HEK293 (cell line): ENCODE measurements at regions not wholly inside any gene's neighbourhood (a gene's known extent, or its start where the extent isn't known, plus 50 kb on each side); places are given as distances from the start of the nearest gene placed in this dataset.

Experiments used
- CTCF ChIA-PET: fragments of 350-600 bp; formaldehyde crosslinking; extraction: SDS; loops from one replicate; lab custom pipeline; 2021; ENCODE audit warnings: antibody characterized with exemption; lab: Yijun Ruan, JAX
- POLR2A ChIA-PET: fragments of 300-600 bp; formaldehyde crosslinking; extraction: SDS; loops from one replicate; lab custom pipeline; 2020; ENCODE audit warnings: antibody characterized with exemption, inconsistent platforms; lab: Yijun Ruan, JAX
- H3K27ac ChIP-seq: fragments of 200-500 bp; sonication (Bioruptor generic); 2 replicates; pipeline ENCODE4 v1.5.1; 2014; ENCODE audit warnings: low read depth, low read length, control low read depth, inconsistent platforms; ENCODE audit errors: extremely low read depth
- H3K36me3 ChIP-seq, 2 experiments: fragments of 200-500 bp in 1 of 2; sonication (Bioruptor generic) in 1 of 2; 1 replicate in 1 of 2; 2 replicates in 1 of 2; pipeline ENCODE4 v1.5.1; 2014 to 2017; ENCODE audit warnings: inconsistent platforms in 2 of 2, low read length in 2 of 2; ENCODE audit not compliant: control insufficient read depth in 2 of 2, insufficient read depth in 1 of 2
- H3K4me1 ChIP-seq: fragments of 200-500 bp; sonication (Bioruptor generic); 2 replicates; pipeline ENCODE4 v1.5.1; 2014; ENCODE audit warnings: mild to moderate bottlenecking, low read length, inconsistent platforms; ENCODE audit not compliant: control insufficient read depth, insufficient read depth
- H3K4me3 ChIP-seq: 2 replicates; pipeline ENCODE4 v1.5.1; 2011; ENCODE audit warnings: low read depth, mild to moderate bottlenecking, control low read depth, low read length, moderate library complexity
- H3K9me3 ChIP-seq: fragments of 200-500 bp; sonication (Bioruptor generic); 2 replicates; pipeline ENCODE4 v1.5.1; 2014; ENCODE audit warnings: low read depth, low read length, inconsistent platforms; ENCODE audit not compliant: control insufficient read depth, insufficient read depth
- GLIS1 ChIP-seq: fragments of 450-650 bp; formaldehyde crosslinking; IDR thresholded peaks from 2 replicates; pipeline ENCODE4 v1.5.1; 2016; ENCODE audit warnings: missing biosample characterization, missing genetic modification characterization
- HOXD13 ChIP-seq: sonication (generic); formaldehyde crosslinking; IDR thresholded peaks from 2 replicates; pipeline ENCODE4 v1.8.0; 2022; ENCODE audit warnings: missing genetic modification reagents, borderline replicate concordance
- SCRT2 ChIP-seq: fragments of 450-650 bp; formaldehyde crosslinking; IDR thresholded peaks from 2 replicates; pipeline ENCODE4 v1.5.1; 2016; ENCODE audit warnings: missing biosample characterization, missing genetic modification characterization
- SETDB1 ChIP-seq: IDR thresholded peaks from one replicate; pipeline ENCODE4 v1.6.1; 2017; ENCODE audit warnings: mild to moderate bottlenecking, low read length, moderate library complexity, mixed read lengths; ENCODE audit not compliant: insufficient read length
- ZFP37 ChIP-seq: fragments of 450-650 bp; formaldehyde crosslinking; IDR thresholded peaks from 2 replicates; pipeline ENCODE4 v1.5.1; 2016; ENCODE audit warnings: missing biosample characterization, missing genetic modification characterization
- ZNF138 ChIP-seq: fragments of 450-650 bp; formaldehyde crosslinking; IDR thresholded peaks from 2 replicates; pipeline ENCODE4 v1.5.1; 2016; ENCODE audit warnings: missing biosample characterization, missing genetic modification characterization, borderline replicate concordance
- ZNF157 ChIP-seq: fragments of 450-650 bp; formaldehyde crosslinking; IDR thresholded peaks from 2 replicates; pipeline ENCODE4 v1.5.1; 2016; ENCODE audit warnings: missing biosample characterization, missing genetic modification characterization
- ZNF473 ChIP-seq: fragments of 450-650 bp; formaldehyde crosslinking; IDR thresholded peaks from 2 replicates; pipeline ENCODE4 v1.5.1; 2017; ENCODE audit warnings: missing biosample characterization, missing genetic modification characterization
- ZNF610 ChIP-seq: fragments of 450-650 bp; formaldehyde crosslinking; IDR thresholded peaks from 2 replicates; pipeline ENCODE4 v1.5.1; 2016; ENCODE audit warnings: missing biosample characterization, missing genetic modification characterization, borderline replicate concordance
- ZNF626 ChIP-seq: fragments of 450-650 bp; sonication (Bioruptor Pico); formaldehyde crosslinking; IDR thresholded peaks from 2 replicates; pipeline ENCODE4 v1.5.1; 2018; ENCODE audit warnings: missing biosample characterization, missing genetic modification characterization, inconsistent platforms
- ZNF777 ChIP-seq: fragments of 450-650 bp; formaldehyde crosslinking; IDR thresholded peaks from 2 replicates; pipeline ENCODE4 v1.5.1; 2017; ENCODE audit warnings: missing biosample characterization, missing genetic modification characterization, borderline replicate concordance
- ZNF837 ChIP-seq: fragments of 450-650 bp; formaldehyde crosslinking; IDR thresholded peaks from 2 replicates; pipeline ENCODE4 v1.5.1; 2016; ENCODE audit warnings: missing biosample characterization, missing genetic modification characterization
- TF ChIP-seq, protein P1 (sequence below): fragments of 450-650 bp; formaldehyde crosslinking; IDR thresholded peaks from 2 replicates; pipeline ENCODE4 v1.5.1; 2016; ENCODE audit warnings: missing biosample characterization, missing genetic modification characterization, low read depth
- TF ChIP-seq, protein P2 (sequence below): fragments of 450-650 bp; formaldehyde crosslinking; IDR thresholded peaks from 2 replicates; pipeline ENCODE4 v1.5.1; 2017; ENCODE audit warnings: missing biosample characterization, missing genetic modification characterization
- TF ChIP-seq, protein P3 (sequence below): fragments of 450-650 bp; formaldehyde crosslinking; IDR thresholded peaks from 2 replicates; pipeline ENCODE4 v1.5.1; 2016; ENCODE audit warnings: missing biosample characterization, missing genetic modification characterization
- TF ChIP-seq, protein P4 (sequence below): fragments of 450-650 bp; formaldehyde crosslinking; IDR thresholded peaks from 2 replicates; pipeline ENCODE4 v1.5.1; 2017; ENCODE audit warnings: missing biosample characterization, missing genetic modification characterization
- TF ChIP-seq, protein P5 (sequence below): fragments of 450-650 bp; formaldehyde crosslinking; IDR thresholded peaks from 2 replicates; pipeline ENCODE4 v1.5.1; 2016; ENCODE audit warnings: missing biosample characterization, missing genetic modification characterization

DNA sequence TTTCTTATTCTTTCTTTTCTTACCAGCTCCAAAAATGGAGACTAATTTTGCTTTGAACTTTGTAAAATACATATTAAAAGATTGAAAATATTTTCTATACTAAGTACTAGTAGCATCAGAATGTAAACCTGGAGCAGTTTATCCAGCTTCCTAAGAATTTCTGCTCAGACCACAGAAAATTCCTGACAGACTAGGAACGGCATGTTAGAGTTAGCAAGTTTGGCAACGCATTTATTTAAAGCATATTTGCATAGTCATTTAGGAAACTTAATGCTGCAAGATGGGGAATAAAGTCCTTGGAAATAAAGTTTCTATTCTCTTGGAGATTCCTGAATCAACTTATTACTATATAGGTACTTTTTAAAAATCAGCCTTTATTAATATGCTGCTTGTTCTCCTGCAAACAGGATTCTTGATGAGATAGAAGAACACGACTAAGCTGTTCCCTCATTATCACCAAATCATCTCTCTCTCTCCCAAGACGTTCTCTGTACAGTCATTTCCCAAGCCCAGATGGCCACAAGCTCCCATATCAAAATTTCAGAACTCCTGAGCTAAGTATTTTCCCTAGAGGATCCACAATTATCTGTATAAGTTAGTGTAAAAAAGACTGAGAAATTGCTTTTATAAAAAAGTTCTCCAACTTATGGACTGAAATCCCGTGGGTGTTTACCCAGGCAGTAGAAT lies 305.8 kb upstream of the NEBL start (continued):
- TF ChIP-seq, protein P1, sequence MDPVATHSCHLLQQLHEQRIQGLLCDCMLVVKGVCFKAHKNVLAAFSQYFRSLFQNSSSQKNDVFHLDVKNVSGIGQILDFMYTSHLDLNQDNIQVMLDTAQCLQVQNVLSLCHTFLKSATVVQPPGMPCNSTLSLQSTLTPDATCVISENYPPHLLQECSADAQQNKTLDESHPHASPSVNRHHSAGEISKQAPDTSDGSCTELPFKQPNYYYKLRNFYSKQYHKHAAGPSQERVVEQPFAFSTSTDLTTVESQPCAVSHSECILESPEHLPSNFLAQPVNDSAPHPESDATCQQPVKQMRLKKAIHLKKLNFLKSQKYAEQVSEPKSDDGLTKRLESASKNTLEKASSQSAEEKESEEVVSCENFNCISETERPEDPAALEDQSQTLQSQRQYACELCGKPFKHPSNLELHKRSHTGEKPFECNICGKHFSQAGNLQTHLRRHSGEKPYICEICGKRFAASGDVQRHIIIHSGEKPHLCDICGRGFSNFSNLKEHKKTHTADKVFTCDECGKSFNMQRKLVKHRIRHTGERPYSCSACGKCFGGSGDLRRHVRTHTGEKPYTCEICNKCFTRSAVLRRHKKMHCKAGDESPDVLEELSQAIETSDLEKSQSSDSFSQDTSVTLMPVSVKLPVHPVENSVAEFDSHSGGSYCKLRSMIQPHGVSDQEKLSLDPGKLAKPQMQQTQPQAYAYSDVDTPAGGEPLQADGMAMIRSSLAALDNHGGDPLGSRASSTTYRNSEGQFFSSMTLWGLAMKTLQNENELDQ (tag by site-specific recombination) = no peak

DNA sequence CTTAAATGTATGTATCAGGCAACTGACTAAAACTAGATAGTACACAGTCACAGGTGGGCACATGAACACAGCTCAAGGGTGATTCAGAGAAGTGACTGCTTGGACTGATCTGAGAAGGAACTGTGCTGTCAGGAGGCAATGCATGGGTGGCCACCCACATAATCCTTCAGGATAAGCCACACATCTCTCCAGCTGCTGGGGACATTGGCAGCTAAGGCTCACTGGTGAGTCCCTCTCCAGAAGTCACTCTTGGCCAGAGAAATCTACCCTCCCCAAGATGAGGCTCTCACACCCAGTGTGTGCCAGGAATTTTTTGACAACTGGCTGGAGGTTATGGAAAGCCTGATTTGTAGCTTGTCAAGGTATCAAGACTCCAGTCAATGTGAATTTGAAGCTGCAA lies 302.4 kb upstream of the NEBL start:
- no peak overlapping the region for H3K27ac ChIP-seq
- no peak overlapping the region for H3K4me3 ChIP-seq
- H3K9me3 ChIP-seq = no peaks in the 10 kb centered on the region
- TF ChIP-seq, protein P2, sequence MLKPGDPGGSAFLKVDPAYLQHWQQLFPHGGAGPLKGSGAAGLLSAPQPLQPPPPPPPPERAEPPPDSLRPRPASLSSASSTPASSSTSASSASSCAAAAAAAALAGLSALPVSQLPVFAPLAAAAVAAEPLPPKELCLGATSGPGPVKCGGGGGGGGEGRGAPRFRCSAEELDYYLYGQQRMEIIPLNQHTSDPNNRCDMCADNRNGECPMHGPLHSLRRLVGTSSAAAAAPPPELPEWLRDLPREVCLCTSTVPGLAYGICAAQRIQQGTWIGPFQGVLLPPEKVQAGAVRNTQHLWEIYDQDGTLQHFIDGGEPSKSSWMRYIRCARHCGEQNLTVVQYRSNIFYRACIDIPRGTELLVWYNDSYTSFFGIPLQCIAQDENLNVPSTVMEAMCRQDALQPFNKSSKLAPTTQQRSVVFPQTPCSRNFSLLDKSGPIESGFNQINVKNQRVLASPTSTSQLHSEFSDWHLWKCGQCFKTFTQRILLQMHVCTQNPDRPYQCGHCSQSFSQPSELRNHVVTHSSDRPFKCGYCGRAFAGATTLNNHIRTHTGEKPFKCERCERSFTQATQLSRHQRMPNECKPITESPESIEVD (tag by site-specific recombination) = no peak
- no peak for TF ChIP-seq HOXD13 (CRISPR knock-in tag)
- no peak for TF ChIP-seq ZNF777 (tag by site-specific recombination)
- TF ChIP-seq, protein P3, sequence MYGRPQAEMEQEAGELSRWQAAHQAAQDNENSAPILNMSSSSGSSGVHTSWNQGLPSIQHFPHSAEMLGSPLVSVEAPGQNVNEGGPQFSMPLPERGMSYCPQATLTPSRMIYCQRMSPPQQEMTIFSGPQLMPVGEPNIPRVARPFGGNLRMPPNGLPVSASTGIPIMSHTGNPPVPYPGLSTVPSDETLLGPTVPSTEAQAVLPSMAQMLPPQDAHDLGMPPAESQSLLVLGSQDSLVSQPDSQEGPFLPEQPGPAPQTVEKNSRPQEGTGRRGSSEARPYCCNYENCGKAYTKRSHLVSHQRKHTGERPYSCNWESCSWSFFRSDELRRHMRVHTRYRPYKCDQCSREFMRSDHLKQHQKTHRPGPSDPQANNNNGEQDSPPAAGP (tag by site-specific recombination) = no peak
- TF ChIP-seq SETDB1 = no peak
- TF ChIP-seq SCRT2 (tag by site-specific recombination) = no peak
- TF ChIP-seq, protein P4, sequence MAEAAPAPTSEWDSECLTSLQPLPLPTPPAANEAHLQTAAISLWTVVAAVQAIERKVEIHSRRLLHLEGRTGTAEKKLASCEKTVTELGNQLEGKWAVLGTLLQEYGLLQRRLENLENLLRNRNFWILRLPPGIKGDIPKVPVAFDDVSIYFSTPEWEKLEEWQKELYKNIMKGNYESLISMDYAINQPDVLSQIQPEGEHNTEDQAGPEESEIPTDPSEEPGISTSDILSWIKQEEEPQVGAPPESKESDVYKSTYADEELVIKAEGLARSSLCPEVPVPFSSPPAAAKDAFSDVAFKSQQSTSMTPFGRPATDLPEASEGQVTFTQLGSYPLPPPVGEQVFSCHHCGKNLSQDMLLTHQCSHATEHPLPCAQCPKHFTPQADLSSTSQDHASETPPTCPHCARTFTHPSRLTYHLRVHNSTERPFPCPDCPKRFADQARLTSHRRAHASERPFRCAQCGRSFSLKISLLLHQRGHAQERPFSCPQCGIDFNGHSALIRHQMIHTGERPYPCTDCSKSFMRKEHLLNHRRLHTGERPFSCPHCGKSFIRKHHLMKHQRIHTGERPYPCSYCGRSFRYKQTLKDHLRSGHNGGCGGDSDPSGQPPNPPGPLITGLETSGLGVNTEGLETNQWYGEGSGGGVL (tag by site-specific recombination) = no peak
- TF ChIP-seq ZNF157 (tag by site-specific recombination) = no peak
- TF ChIP-seq ZNF138 (tag by site-specific recombination) = no peak
- no peaks in the 10 kb centered on the region for H3K4me1 ChIP-seq
- ChIA-PET CTCF (no interaction called here), POLR2A (interaction anchor here (0.6 kb wide), 1 partner anchor 512 kb away, joined by 7 read pairs; no protein-coding TSS in a partner anchor)
- no peaks in the 10 kb centered on the region for H3K36me3 ChIP-seq

DNA sequence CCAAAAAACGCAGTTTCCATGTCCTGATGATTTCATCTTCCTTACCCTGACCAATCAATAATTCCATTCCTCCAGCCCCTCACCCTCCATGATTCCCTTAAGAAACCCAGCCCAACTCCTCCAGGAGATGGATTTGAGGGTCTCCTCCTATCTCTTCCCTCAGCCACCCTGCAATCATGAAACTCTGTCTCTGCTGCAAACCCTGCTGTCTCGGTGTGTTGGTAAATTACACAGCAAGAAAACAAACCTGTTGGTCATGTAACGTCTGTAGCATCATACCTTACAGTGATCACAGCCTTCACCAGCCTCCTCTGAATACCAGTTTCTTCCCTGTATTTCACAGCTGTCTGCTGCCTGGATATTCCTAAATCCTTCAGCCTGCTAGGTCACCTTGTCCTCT lies 300.7 kb upstream of the NEBL start:
- Histone ChIP-seq H3K4me1 (peaks cover 2% of the 10 kb centered on the region; the same call in 1 of the 2 replicates), H3K4me3 (no peak overlapping the region), H3K27ac (no peak overlapping the region), H3K9me3 (no peaks in the 10 kb centered on the region), H3K36me3 (no peaks in the 10 kb centered on the region)
- POLR2A ChIA-PET = no interaction called here
- CTCF ChIA-PET = interaction anchor here (0.9 kb wide), 1 partner anchor 337 kb away, joined by 3 read pairs; no protein-coding TSS in a partner anchor
- TF ChIP-seq ZFP37 (tag by site-specific recombination) (0 out of 2 replicates have a peak, but pooled peaks have one; percentile 25), GLIS1 (tag by site-specific recombination) (no peak), ZNF610 (tag by site-specific recombination) (peak; percentile 21; the same call in 1 of the 2 replicates), ZNF473 (tag by site-specific recombination) (no peak), ZNF626 (tag by site-specific recombination) (peak; percentile 67; the same call in 1 of the 2 replicates), ZNF837 (tag by site-specific recombination) (no peak)
- TF ChIP-seq, protein P5, sequence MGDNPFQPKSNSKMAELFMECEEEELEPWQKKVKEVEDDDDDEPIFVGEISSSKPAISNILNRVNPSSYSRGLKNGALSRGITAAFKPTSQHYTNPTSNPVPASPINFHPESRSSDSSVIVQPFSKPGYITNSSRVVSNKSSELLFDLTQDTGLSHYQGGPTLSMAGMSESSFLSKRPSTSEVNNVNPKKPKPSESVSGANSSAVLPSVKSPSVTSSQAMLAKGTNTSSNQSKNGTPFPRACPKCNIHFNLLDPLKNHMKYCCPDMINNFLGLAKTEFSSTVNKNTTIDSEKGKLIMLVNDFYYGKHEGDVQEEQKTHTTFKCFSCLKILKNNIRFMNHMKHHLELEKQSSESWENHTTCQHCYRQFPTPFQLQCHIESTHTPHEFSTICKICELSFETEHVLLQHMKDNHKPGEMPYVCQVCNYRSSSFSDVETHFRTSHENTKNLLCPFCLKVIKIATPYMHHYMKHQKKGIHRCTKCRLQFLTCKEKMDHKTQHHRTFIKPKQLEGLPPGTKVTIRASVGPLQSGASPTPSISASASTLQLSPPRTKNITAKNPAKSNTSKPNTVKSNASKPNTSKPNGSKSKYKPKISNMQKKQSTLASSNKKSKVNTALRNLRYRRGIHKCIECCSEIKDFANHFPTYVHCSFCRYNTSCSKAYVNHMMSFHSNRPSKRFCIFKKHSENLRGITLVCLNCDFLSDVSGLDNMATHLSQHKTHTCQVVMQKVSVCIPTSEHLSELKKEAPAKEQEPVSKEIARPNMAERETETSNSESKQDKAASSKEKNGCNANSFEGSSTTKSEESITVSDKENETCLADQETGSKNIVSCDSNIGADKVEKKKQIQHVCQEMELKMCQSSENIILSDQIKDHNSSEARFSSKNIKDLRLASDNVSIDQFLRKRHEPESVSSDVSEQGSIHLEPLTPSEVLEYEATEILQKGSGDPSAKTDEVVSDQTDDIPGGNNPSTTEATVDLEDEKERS (tag by site-specific recombination) = peak; percentile 45; the same call in 1 of the 2 replicates
